HUES48 (cell line): ENCODE measurements at regions not wholly inside any gene's neighbourhood (a gene's known extent, or its start where the extent isn't known, plus 50 kb on each side); places are given as distances from the start of the nearest gene placed in this dataset.
A peak's percentile ranks its signal among the peaks of the same experiment; 100 is the strongest.

Source experiments
- H3K27ac ChIP-seq: one replicate; pipeline ENCODE4 v1.7.0; 2013; ENCODE audit warnings: low read depth, low read length, inconsistent platforms
- H3K27me3 ChIP-seq: 2 replicates; pipeline ENCODE4 v1.6.1; 2013; ENCODE audit warnings: mild to moderate bottlenecking, low read length; ENCODE audit not compliant: control insufficient read depth, insufficient read depth
- H3K36me3 ChIP-seq: 2 replicates; pipeline ENCODE4 v1.6.1; 2013; ENCODE audit warnings: low read length; ENCODE audit not compliant: control insufficient read depth, insufficient read depth
- H3K4me1 ChIP-seq: 2 replicates; pipeline ENCODE4 v1.6.1; 2013; ENCODE audit warnings: mild to moderate bottlenecking, low read length; ENCODE audit not compliant: control insufficient read depth, insufficient read depth
- H3K4me3 ChIP-seq: 2 replicates; pipeline ENCODE4 v1.5.1; 2013; ENCODE audit warnings: mild to moderate bottlenecking, low read depth, low read length
- H3K9ac ChIP-seq: 2 replicates; pipeline ENCODE4 v1.6.1; 2013; ENCODE audit warnings: mild to moderate bottlenecking, low read depth, low read length, moderate library complexity
- H3K9me3 ChIP-seq: 2 replicates; pipeline ENCODE4 v1.6.1; 2013; ENCODE audit warnings: low read length; ENCODE audit not compliant: control insufficient read depth, insufficient read depth

GRCh38 chr11:43582024-43582862 is 98.3 kb upstream of the HSD17B12 start:
- Histone ChIP-seq H3K36me3 (no peaks in the 10 kb centered on the region), H3K4me1 (peaks cover 30% of the 10 kb centered on the region), H3K9me3 (no peaks in the 10 kb centered on the region), H3K27ac (no peak overlapping the region), H3K9ac (no peak overlapping the region), H3K4me3 (peak overlapping the region; percentile 77; the same call in 1 of the 2 replicates), H3K27me3 (peaks cover 90% of the 10 kb centered on the region)

- H3K9ac ChIP-seq = no peak overlapping the region
- no peaks in the 10 kb centered on the region for H3K9me3 ChIP-seq
- no peak overlapping the region for H3K27ac ChIP-seq
- H3K36me3 ChIP-seq = no peaks in the 10 kb centered on the region
- peak overlapping the region; percentile 77; the same call in 1 of the 2 replicates for H3K4me3 ChIP-seq
- peaks cover 29% of the 10 kb centered on the region for H3K4me1 ChIP-seq
- H3K27me3 ChIP-seq = peaks cover 83% of the 10 kb centered on the region
Observed at GRCh38 chr11:43582863-43583462, 97.6 kb upstream of the HSD17B12 start.

GRCh38 chr11:43583548-43583947 is 97.0 kb upstream of the HSD17B12 start:
- peak overlapping the region; percentile 77; the same call in 1 of the 2 replicates for H3K4me3 ChIP-seq
- peaks cover 77% of the 10 kb centered on the region for H3K27me3 ChIP-seq
- H3K9me3 ChIP-seq = no peaks in the 10 kb centered on the region
- peaks cover 24% of the 10 kb centered on the region for H3K4me1 ChIP-seq
- no peak overlapping the region for H3K9ac ChIP-seq
- no peaks in the 10 kb centered on the region for H3K36me3 ChIP-seq
- no peak overlapping the region for H3K27ac ChIP-seq

DNA sequence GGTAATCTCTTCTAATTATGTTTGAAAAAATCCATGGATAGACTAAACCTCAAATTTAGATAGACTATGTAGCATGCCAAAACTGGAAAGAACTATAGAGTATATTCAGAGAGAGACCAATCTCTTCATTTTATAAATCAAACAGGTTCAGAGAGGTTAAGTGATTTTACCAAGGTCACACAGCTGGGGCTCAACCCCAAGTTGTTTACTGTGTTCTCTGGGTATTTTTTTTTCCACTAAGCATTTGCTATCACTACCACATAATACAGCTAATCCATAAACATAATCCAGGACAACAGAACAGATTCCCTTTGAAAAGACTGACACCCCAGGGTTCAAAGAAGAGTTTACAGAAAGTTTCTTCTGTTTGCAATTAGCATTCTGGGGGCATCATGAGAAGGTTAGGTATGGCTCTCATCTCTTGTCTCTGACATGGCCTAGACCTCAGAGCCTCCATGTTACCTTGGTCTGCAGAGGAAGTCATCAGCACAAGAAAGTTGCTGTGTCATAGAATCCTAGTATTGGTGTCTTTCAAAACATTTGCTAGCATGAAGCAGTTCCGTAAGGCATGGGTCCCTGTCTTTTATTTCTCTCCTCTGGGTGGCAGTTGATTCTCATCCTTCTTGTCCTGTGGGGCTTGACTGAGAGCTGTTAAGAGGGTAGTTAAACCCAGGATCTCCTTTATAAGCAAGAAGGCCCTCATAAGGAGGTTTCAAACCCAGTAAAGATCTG is 94.5 kb upstream of the HSD17B12 start:
- Histone ChIP-seq H3K4me1 (peaks cover 24% of the 10 kb centered on the region), H3K27ac (no peak overlapping the region), H3K9me3 (no peaks in the 10 kb centered on the region), H3K27me3 (peaks cover 54% of the 10 kb centered on the region), H3K9ac (no peak overlapping the region), H3K4me3 (no peak overlapping the region), H3K36me3 (no peaks in the 10 kb centered on the region)

GRCh38 chr11:43589601-43590250 is 90.8 kb upstream of the HSD17B12 start:
- Histone ChIP-seq H3K27ac (no peak overlapping the region), H3K4me1 (peaks cover 13% of the 10 kb centered on the region; the same call in 1 of the 2 replicates), H3K27me3 (peaks cover 17% of the 10 kb centered on the region), H3K4me3 (no peak overlapping the region), H3K36me3 (no peaks in the 10 kb centered on the region), H3K9ac (no peak overlapping the region), H3K9me3 (no peaks in the 10 kb centered on the region)

DNA sequence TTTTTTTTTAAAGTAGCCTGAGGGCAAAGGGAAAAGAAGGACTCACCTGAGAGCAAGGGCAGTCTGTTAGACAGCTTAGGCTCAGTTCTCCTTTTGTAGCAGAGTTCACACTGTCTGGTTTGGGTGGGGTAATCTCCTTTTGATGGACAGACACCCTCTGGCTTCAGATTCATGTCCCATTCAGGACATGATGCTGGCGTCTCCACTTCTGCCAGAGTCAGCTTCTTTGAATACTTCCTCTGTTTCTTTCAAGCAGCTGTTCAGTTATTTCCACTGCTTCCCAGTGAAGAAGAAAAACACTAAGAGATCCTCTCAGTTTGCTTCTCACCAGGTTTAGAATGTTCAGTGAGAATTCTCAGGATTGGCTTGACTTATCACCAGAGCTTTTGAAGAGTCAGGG is 79.0 kb upstream of the HSD17B12 start:
- H3K9ac ChIP-seq = no peak overlapping the region
- no peaks in the 10 kb centered on the region for H3K4me1 ChIP-seq
- H3K9me3 ChIP-seq = no peaks in the 10 kb centered on the region
- no peaks in the 10 kb centered on the region for H3K36me3 ChIP-seq
- no peak overlapping the region for H3K27ac ChIP-seq
- H3K27me3 ChIP-seq = no peaks in the 10 kb centered on the region
- H3K4me3 ChIP-seq = no peak overlapping the region

GRCh38 chr11:43602670-43603069 is 77.9 kb upstream of the HSD17B12 start:
- Histone ChIP-seq H3K4me1 (no peaks in the 10 kb centered on the region), H3K27me3 (no peaks in the 10 kb centered on the region), H3K4me3 (no peak overlapping the region), H3K27ac (no peak overlapping the region), H3K9me3 (no peaks in the 10 kb centered on the region), H3K36me3 (no peaks in the 10 kb centered on the region), H3K9ac (no peak overlapping the region)

- Histone ChIP-seq H3K4me1 (no peaks in the 10 kb centered on the region), H3K9ac (no peak overlapping the region), H3K36me3 (no peaks in the 10 kb centered on the region), H3K9me3 (peaks cover 9% of the 10 kb centered on the region), H3K27me3 (no peaks in the 10 kb centered on the region; the same call in 1 of the 2 replicates), H3K27ac (no peak overlapping the region), H3K4me3 (no peak overlapping the region)
Observed at GRCh38 chr11:43614214-43614613, 66.3 kb upstream of the HSD17B12 start.

- Histone ChIP-seq H3K27me3 (no peaks in the 10 kb centered on the region; the same call in 1 of the 2 replicates), H3K4me1 (no peaks in the 10 kb centered on the region), H3K27ac (no peak overlapping the region), H3K4me3 (no peak overlapping the region), H3K9me3 (no peaks in the 10 kb centered on the region), H3K36me3 (no peaks in the 10 kb centered on the region), H3K9ac (no peak overlapping the region)
Observed at GRCh38 chr11:43619863-43620505, 60.6 kb upstream of the HSD17B12 start.

GRCh38 chr11:43626798-43627197 is 53.7 kb upstream of the HSD17B12 start:
- Histone ChIP-seq H3K27ac (no peak overlapping the region), H3K9ac (no peak overlapping the region), H3K36me3 (no peaks in the 10 kb centered on the region), H3K4me3 (no peak overlapping the region), H3K27me3 (peaks cover 4% of the 10 kb centered on the region; the same call in 1 of the 2 replicates), H3K4me1 (no peaks in the 10 kb centered on the region), H3K9me3 (no peaks in the 10 kb centered on the region)
